Neural progenitor cell (in vitro differentiated cells): ENCODE measurements at regions not wholly inside any gene's neighbourhood (a gene's known extent, or its start where the extent isn't known, plus 50 kb on each side); places are given as distances from the start of the nearest gene placed in this dataset.

ENCODE experiments used
- EZH2 ChIP-seq: fragments of 200-600 bp; sonication (generic); IDR thresholded peaks from 2 replicates; pipeline ENCODE4 v1.6.1; 2017; ENCODE audit warnings: antibody characterized with exemption, mild to moderate bottlenecking, moderate library complexity
- TF ChIP-seq, protein P1 (sequence below): fragments of 200-600 bp; sonication (generic); IDR thresholded peaks from 2 replicates; pipeline ENCODE4 v1.5.1; 2017; ENCODE audit warnings: antibody characterized with exemption, mild to moderate bottlenecking

DNA sequence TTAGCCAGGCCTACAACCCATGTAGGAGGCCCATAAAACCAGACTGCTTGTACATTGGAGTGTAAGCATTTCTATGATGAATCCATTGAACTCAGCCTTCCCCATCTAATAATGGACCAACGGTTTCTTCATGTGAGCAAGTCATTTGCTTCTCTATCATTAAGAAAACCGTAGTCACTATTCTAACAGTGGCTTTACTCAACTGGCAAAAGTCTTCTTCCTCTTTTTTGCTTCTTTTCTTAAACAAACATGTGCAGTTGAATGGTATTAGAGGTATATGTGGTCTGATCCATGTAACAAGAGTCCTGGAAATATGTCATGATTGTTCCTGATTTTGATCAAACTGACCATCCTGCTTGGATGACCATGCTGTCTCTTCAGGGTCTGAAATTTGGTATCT lies 132.4 kb upstream of the STXBP5 start:
- TF ChIP-seq EZH2, result no peak
- TF ChIP-seq, protein P1, sequence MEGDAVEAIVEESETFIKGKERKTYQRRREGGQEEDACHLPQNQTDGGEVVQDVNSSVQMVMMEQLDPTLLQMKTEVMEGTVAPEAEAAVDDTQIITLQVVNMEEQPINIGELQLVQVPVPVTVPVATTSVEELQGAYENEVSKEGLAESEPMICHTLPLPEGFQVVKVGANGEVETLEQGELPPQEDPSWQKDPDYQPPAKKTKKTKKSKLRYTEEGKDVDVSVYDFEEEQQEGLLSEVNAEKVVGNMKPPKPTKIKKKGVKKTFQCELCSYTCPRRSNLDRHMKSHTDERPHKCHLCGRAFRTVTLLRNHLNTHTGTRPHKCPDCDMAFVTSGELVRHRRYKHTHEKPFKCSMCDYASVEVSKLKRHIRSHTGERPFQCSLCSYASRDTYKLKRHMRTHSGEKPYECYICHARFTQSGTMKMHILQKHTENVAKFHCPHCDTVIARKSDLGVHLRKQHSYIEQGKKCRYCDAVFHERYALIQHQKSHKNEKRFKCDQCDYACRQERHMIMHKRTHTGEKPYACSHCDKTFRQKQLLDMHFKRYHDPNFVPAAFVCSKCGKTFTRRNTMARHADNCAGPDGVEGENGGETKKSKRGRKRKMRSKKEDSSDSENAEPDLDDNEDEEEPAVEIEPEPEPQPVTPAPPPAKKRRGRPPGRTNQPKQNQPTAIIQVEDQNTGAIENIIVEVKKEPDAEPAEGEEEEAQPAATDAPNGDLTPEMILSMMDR, result no peak
